ENCODE measurements at regions not wholly inside any gene's neighbourhood (a gene's known extent, or its start where the extent isn't known, plus 50 kb on each side); places are given as distances from the start of the nearest gene placed in this dataset.
"Not testable (repeated sequence)": the region's sequence is repeated elsewhere in the genome, so short reads cannot be mapped to it uniquely, and the experiment has no call there.

GRCh38 chr6:12637960-12638641 is 78.5 kb upstream of the PHACTR1 start:
- no peak overlapping the region for H3K4me3 ChIP-seq
- no peaks in the 10 kb centered on the region for H3K4me1 ChIP-seq
- no peak overlapping the region for H3K4me2 ChIP-seq
- H3K27ac ChIP-seq, result no peak overlapping the region
- H3K4me1 Mint-ChIP-seq, result no peaks in the 10 kb centered on the region
- peaks cover 4% of the 10 kb centered on the region for H3K9me3 ChIP-seq (ENCODE audit: low read depth)
- H3K4me3 Mint-ChIP-seq, result no peak overlapping the region
- no peaks in the 10 kb centered on the region for H3F3A ChIP-seq (ENCODE audit: low read depth)
- peaks cover 20% of the 10 kb centered on the region for H3K9me3 Mint-ChIP-seq
- DNase-seq (ENCODE audit: low spot score), result peak; percentile 76
- H3K27ac Mint-ChIP-seq, result no peak overlapping the region
- no peaks in the 10 kb centered on the region for H3K36me3 ChIP-seq
- H3K27me3 ChIP-seq, result no peaks in the 10 kb centered on the region
- H3K9ac ChIP-seq, result no peak overlapping the region
- H3K36me3 Mint-ChIP-seq, result no peaks in the 10 kb centered on the region
- H4K20me1 ChIP-seq (ENCODE audit: low read depth), result no peaks in the 10 kb centered on the region
- no peak overlapping the region for H2AFZ ChIP-seq (replicated peaks)
- H3K79me2 ChIP-seq (ENCODE audit: low read depth), result no peaks in the 10 kb centered on the region
- H3K27me3 Mint-ChIP-seq (ENCODE audit: insufficient read depth, low read depth), result peaks cover 3% of the 10 kb centered on the region
- TF ChIP-seq CTCF (IDR thresholded peaks at IDR 0.05), result peak; percentile 93
- TF ChIP-seq EZH2 (IDR thresholded peaks at IDR 0.05), result no peak

GRCh38 chr6:12640438-12640837 is 76.1 kb upstream of the PHACTR1 start:
- Histone ChIP-seq H3K79me2 (ENCODE audit: low read depth) (no peaks in the 10 kb centered on the region), H3K9ac (no peak overlapping the region), H3K36me3 (no peaks in the 10 kb centered on the region), H3K4me1 (no peaks in the 10 kb centered on the region), H3K4me2 (no peak overlapping the region), H2AFZ (replicated peaks) (no peak overlapping the region), H3F3A (ENCODE audit: low read depth) (no peaks in the 10 kb centered on the region), H3K9me3 (ENCODE audit: low read depth) (peaks cover 4% of the 10 kb centered on the region), H4K20me1 (ENCODE audit: low read depth) (no peaks in the 10 kb centered on the region), H3K27me3 (no peaks in the 10 kb centered on the region), H3K27ac (no peak overlapping the region), H3K4me3 (no peak overlapping the region)
- Mint-ChIP-seq H3K27me3 (ENCODE audit: insufficient read depth, low read depth) (peaks cover 3% of the 10 kb centered on the region), H3K9me3 (peaks cover 10% of the 10 kb centered on the region), H3K4me1 (no peaks in the 10 kb centered on the region), H3K4me3 (no peak overlapping the region), H3K27ac (no peak overlapping the region), H3K36me3 (no peaks in the 10 kb centered on the region)
- no peak for TF ChIP-seq CTCF (IDR thresholded peaks at IDR 0.05)
- TF ChIP-seq EZH2 (IDR thresholded peaks at IDR 0.05), result no peak
- no peak for TF ChIP-seq EZH2phosphoT487 (IDR thresholded peaks at IDR 0.05)
- no peak for DNase-seq (ENCODE audit: low spot score)

- not testable (repeated sequence) for H4K20me1 ChIP-seq (ENCODE audit: low read depth); H3K36me3 ChIP-seq; H3K4me2 ChIP-seq; H3K4me1 Mint-ChIP-seq; H3K4me3 ChIP-seq; H3K9me3 Mint-ChIP-seq; DNase-seq (ENCODE audit: low spot score); H3K9ac ChIP-seq; H3K27me3 Mint-ChIP-seq (ENCODE audit: insufficient read depth, low read depth); H2AFZ ChIP-seq (replicated peaks); H3K36me3 Mint-ChIP-seq; H3K4me1 ChIP-seq; H3K4me3 Mint-ChIP-seq; H3F3A ChIP-seq (ENCODE audit: low read depth); H3K27ac Mint-ChIP-seq; H3K27me3 ChIP-seq; H3K79me2 ChIP-seq (ENCODE audit: low read depth); H3K27ac ChIP-seq; H3K9me3 ChIP-seq (ENCODE audit: low read depth)
Measured at GRCh38 chr6:12641785-12642184, 74.8 kb upstream of the PHACTR1 start.

GRCh38 chr6:12645941-12646340 is 70.6 kb upstream of the PHACTR1 start:
- Histone ChIP-seq H3K9me3 (ENCODE audit: low read depth) (peaks cover 3% of the 10 kb centered on the region), H3K4me2 (no peak overlapping the region), H3K4me3 (no peak overlapping the region), H3K36me3 (no peaks in the 10 kb centered on the region), H3K27ac (no peak overlapping the region), H4K20me1 (ENCODE audit: low read depth) (no peaks in the 10 kb centered on the region), H3K4me1 (no peaks in the 10 kb centered on the region), H3K9ac (no peak overlapping the region), H3F3A (ENCODE audit: low read depth) (no peaks in the 10 kb centered on the region), H3K79me2 (ENCODE audit: low read depth) (no peaks in the 10 kb centered on the region), H3K27me3 (no peaks in the 10 kb centered on the region), H2AFZ (replicated peaks) (no peak overlapping the region)
- Mint-ChIP-seq H3K4me1 (no peaks in the 10 kb centered on the region), H3K9me3 (peaks cover 18% of the 10 kb centered on the region), H3K27me3 (ENCODE audit: insufficient read depth, low read depth) (peaks cover 3% of the 10 kb centered on the region), H3K4me3 (no peak overlapping the region), H3K27ac (no peak overlapping the region), H3K36me3 (no peaks in the 10 kb centered on the region)
- no peak for DNase-seq (ENCODE audit: low spot score)
- TF ChIP-seq EZH2phosphoT487 (IDR thresholded peaks at IDR 0.05) (no peak), EZH2 (IDR thresholded peaks at IDR 0.05) (no peak), CTCF (IDR thresholded peaks at IDR 0.05) (no peak)
